TTC549 (cell line): ENCODE measurements at regions not wholly inside any gene's neighbourhood (a gene's known extent, or its start where the extent isn't known, plus 50 kb on each side); places are given as distances from the start of the nearest gene placed in this dataset.

Source experiments
- FAIRE-seq: peaks from 2 replicates; lab custom pipeline; 2012; peaks lifted over from hg19 to GRCh38; lab: Jason Lieb, UNC

- FAIRE-seq: no peak
Measured at GRCh38 chr6:1118287-1118647, 193.6 kb upstream of the FOXQ1 start.

- no peak for FAIRE-seq
Measured at GRCh38 chr6:1117530-1118286, 194.2 kb upstream of the FOXQ1 start.

- FAIRE-seq: no peak
Measured at GRCh38 chr6:1116149-1116548, 195.7 kb upstream of the FOXQ1 start.

GRCh38 chr6:1113916-1114540 lies 197.9 kb upstream of the FOXQ1 start:
- FAIRE-seq: no peak

GRCh38 chr6:1111361-1111760 lies 200.5 kb upstream of the FOXQ1 start:
- FAIRE-seq: no peak

GRCh38 chr6:1110941-1111349 lies 201.0 kb upstream of the FOXQ1 start:
- FAIRE-seq: no peak

- no peak for FAIRE-seq
Measured at GRCh38 chr6:1110164-1110563, 201.7 kb upstream of the FOXQ1 start.

- FAIRE-seq: no peak
Measured at GRCh38 chr6:1109134-1109533, 202.8 kb upstream of the FOXQ1 start.

- no peak for FAIRE-seq
Measured at GRCh38 chr6:1108198-1108597, 203.7 kb upstream of the FOXQ1 start.

GRCh38 chr6:1107578-1107977 lies 204.3 kb upstream of the FOXQ1 start:
- FAIRE-seq: no peak

GRCh38 chr6:1105833-1106400 lies 206.0 kb upstream of the FOXQ1 start:
- FAIRE-seq: no peak

- no peak for FAIRE-seq
Measured at GRCh38 chr6:1104988-1105670, 206.8 kb upstream of the FOXQ1 start.

GRCh38 chr6:1103945-1104623 lies 207.8 kb upstream of the FOXQ1 start:
- FAIRE-seq: no peak

- no peak for FAIRE-seq
Measured at GRCh38 chr6:1103021-1103420, 208.9 kb upstream of the FOXQ1 start.

GRCh38 chr6:1100269-1100668 lies 211.6 kb upstream of the FOXQ1 start:
- no peak for FAIRE-seq

GRCh38 chr6:1099264-1099663 lies 212.6 kb upstream of the FOXQ1 start:
- FAIRE-seq: no peak

- no peak for FAIRE-seq
Measured at GRCh38 chr6:1096967-1097765, 214.7 kb upstream of the FOXQ1 start.

GRCh38 chr6:1094306-1094705 lies 217.6 kb upstream of the FOXQ1 start:
- no peak for FAIRE-seq

GRCh38 chr6:1091900-1092299 lies 220.0 kb upstream of the FOXQ1 start:
- no peak for FAIRE-seq

GRCh38 chr6:1089859-1090258 lies 222.0 kb upstream of the FOXQ1 start:
- FAIRE-seq: no peak

GRCh38 chr6:1088492-1089001 lies 223.4 kb upstream of the FOXQ1 start:
- FAIRE-seq: no peak
